GM18520 (cell line): ENCODE measurements at regions not wholly inside any gene's neighbourhood (a gene's known extent, or its start where the extent isn't known, plus 50 kb on each side); places are given as distances from the start of the nearest gene placed in this dataset.

ENCODE experiments used
- ATAC-seq: cut with Tn5 transposase; IDR thresholded peaks from one replicate; pipeline ENCODE4 v1.9.1; 2021; ENCODE audit not compliant: unreplicated experiment

GRCh38 chr20:48311956-48312355 is 515.8 kb downstream of the PREX1 start:
- no peak for ATAC-seq

GRCh38 chr20:48310305-48310704 is 517.5 kb downstream of the PREX1 start:
- no peak for ATAC-seq

- no peak for ATAC-seq
Observed at GRCh38 chr20:48309293-48309692, 518.5 kb downstream of the PREX1 start.

GRCh38 chr20:48308882-48309281 is 518.9 kb downstream of the PREX1 start:
- no peak for ATAC-seq

GRCh38 chr20:48308232-48308781 is 519.5 kb downstream of the PREX1 start:
- ATAC-seq, result no peak

GRCh38 chr20:48307277-48307676 is 520.5 kb downstream of the PREX1 start:
- ATAC-seq, result no peak

GRCh38 chr20:48302844-48303542 is 517.7 kb upstream of the SULF2 start:
- no peak for ATAC-seq

- ATAC-seq, result no peak
Observed at GRCh38 chr20:48302149-48302548, 516.9 kb upstream of the SULF2 start.

- no peak for ATAC-seq
Observed at GRCh38 chr20:48301189-48301588, 515.9 kb upstream of the SULF2 start.

- no peak for ATAC-seq
Observed at GRCh38 chr20:48300529-48300928, 515.2 kb upstream of the SULF2 start.

GRCh38 chr20:48298851-48299484 is 513.7 kb upstream of the SULF2 start:
- no peak for ATAC-seq

- ATAC-seq, result no peak
Observed at GRCh38 chr20:48298433-48298832, 513.2 kb upstream of the SULF2 start.

GRCh38 chr20:48295966-48296421 is 510.7 kb upstream of the SULF2 start:
- ATAC-seq, result no peak

GRCh38 chr20:48295445-48295903 is 510.2 kb upstream of the SULF2 start:
- ATAC-seq, result no peak

GRCh38 chr20:48294942-48295341 is 509.7 kb upstream of the SULF2 start:
- ATAC-seq, result no peak

GRCh38 chr20:48294196-48294595 is 508.9 kb upstream of the SULF2 start:
- no peak for ATAC-seq

GRCh38 chr20:48293671-48294070 is 508.4 kb upstream of the SULF2 start:
- ATAC-seq, result no peak

GRCh38 chr20:48292806-48293205 is 507.5 kb upstream of the SULF2 start:
- ATAC-seq, result no peak

GRCh38 chr20:48291896-48292295 is 506.6 kb upstream of the SULF2 start:
- no peak for ATAC-seq

GRCh38 chr20:48288930-48289507 is 503.7 kb upstream of the SULF2 start:
- ATAC-seq, result no peak

GRCh38 chr20:48287552-48288170 is 502.4 kb upstream of the SULF2 start:
- no peak for ATAC-seq
